GM18951 (cell line): ENCODE measurements at regions not wholly inside any gene's neighbourhood (a gene's known extent, or its start where the extent isn't known, plus 50 kb on each side); places are given as distances from the start of the nearest gene placed in this dataset.

ENCODE experiments used
- POLR2A ChIP-seq: IDR thresholded peaks from 4 replicates; pipeline ENCODE4 v1.6.1; 2011; ENCODE audit warnings: mild to moderate bottlenecking; ENCODE audit not compliant: insufficient read length, insufficient read depth; ENCODE audit errors: extremely low read depth
- in situ Hi-C: fragments of 300-500 bp; cut with MboI; formaldehyde crosslinking; loops from one replicate; pipeline ENCODE4 v1.12.0; 2022; ENCODE audit warnings: low sequenced_read_pairs, mixed read lengths, inconsistent platforms; ENCODE audit not compliant: unreplicated experiment

GRCh38 chr6:165985806-165986299, 181.8 kb downstream of the TBXT start:
- no peak for TF ChIP-seq POLR2A
- in situ Hi-C loops, result no loop called here

- in situ Hi-C loops, result no loop called here
- TF ChIP-seq POLR2A, result no peak
These were observed 182.3 kb downstream of the TBXT start for GRCh38 chr6:165985281-165985805.

- in situ Hi-C loops, result no loop called here
- TF ChIP-seq POLR2A, result no peak
These were observed 182.8 kb downstream of the TBXT start for GRCh38 chr6:165984729-165985275.

- in situ Hi-C loops, result no loop called here
- TF ChIP-seq POLR2A, result no peak
These were observed 184.3 kb downstream of the TBXT start for GRCh38 chr6:165983112-165984072.

- no peak for TF ChIP-seq POLR2A
- in situ Hi-C loops, result no loop called here
These were observed 189.2 kb downstream of the TBXT start for GRCh38 chr6:165978476-165978875.

GRCh38 chr6:165976684-165977083, 191.0 kb downstream of the TBXT start:
- in situ Hi-C loops, result no loop called here
- TF ChIP-seq POLR2A, result no peak

GRCh38 chr6:165974817-165975216, 192.8 kb downstream of the TBXT start:
- in situ Hi-C loops, result no loop called here
- no peak for TF ChIP-seq POLR2A

GRCh38 chr6:165973473-165973872, 194.2 kb downstream of the TBXT start:
- in situ Hi-C loops, result no loop called here
- no peak for TF ChIP-seq POLR2A

GRCh38 chr6:165972139-165972802, 195.4 kb downstream of the TBXT start:
- TF ChIP-seq POLR2A, result no peak
- in situ Hi-C loops, result no loop called here

- no peak for TF ChIP-seq POLR2A
- in situ Hi-C loops, result no loop called here
These were observed 196.4 kb downstream of the TBXT start for GRCh38 chr6:165971202-165971601.

GRCh38 chr6:165970001-165970400, 197.7 kb downstream of the TBXT start:
- no peak for TF ChIP-seq POLR2A
- in situ Hi-C loops, result no loop called here

- TF ChIP-seq POLR2A, result no peak
- in situ Hi-C loops, result no loop called here
These were observed 198.5 kb downstream of the TBXT start for GRCh38 chr6:165969184-165969583.

GRCh38 chr6:165968408-165968807, 199.2 kb downstream of the TBXT start:
- no peak for TF ChIP-seq POLR2A
- in situ Hi-C loops, result no loop called here
